Effector memory CD4-positive, alpha-beta T cell (primary cell): ENCODE measurements at regions not wholly inside any gene's neighbourhood (a gene's known extent, or its start where the extent isn't known, plus 50 kb on each side); places are given as distances from the start of the nearest gene placed in this dataset.

Experiments
- DNase-seq, 3 donors: peaks; one replicate each; pipeline ENCODE4 v3.0.0-alpha.2; 2020
- H3K27ac ChIP-seq: 2 replicates; pipeline ENCODE4 v1.7.0; 2013; ENCODE audit warnings: mild to moderate bottlenecking, low read length, moderate library complexity; ENCODE audit not compliant: insufficient read depth, poor library complexity, severe bottlenecking
- H3K27me3 ChIP-seq: replicated peaks from 2 replicates; pipeline ENCODE4 v1.7.0; 2013; ENCODE audit warnings: mild to moderate bottlenecking, low read length; ENCODE audit not compliant: insufficient read depth, control insufficient read depth, poor library complexity, severe bottlenecking
- H3K36me3 ChIP-seq: 2 replicates; pipeline ENCODE4 v1.7.0; 2013; ENCODE audit warnings: mild to moderate bottlenecking, low read length, moderate library complexity; ENCODE audit not compliant: control insufficient read depth, insufficient read depth
- H3K4me1 ChIP-seq: 2 replicates; pipeline ENCODE4 v1.7.0; 2013; ENCODE audit warnings: low read length, mild to moderate bottlenecking; ENCODE audit not compliant: control insufficient read depth, insufficient read depth, poor library complexity, severe bottlenecking
- H3K4me3 ChIP-seq: 2 replicates; pipeline ENCODE4 v1.7.0; 2013; ENCODE audit warnings: low read length, low read depth, mild to moderate bottlenecking; ENCODE audit not compliant: insufficient read depth, poor library complexity, severe bottlenecking
- H3K9me3 ChIP-seq: 2 replicates; pipeline ENCODE4 v1.7.0; 2013; ENCODE audit warnings: mild to moderate bottlenecking, low read length, moderate library complexity; ENCODE audit not compliant: control insufficient read depth

GRCh38 chrX:5586726-5587125 is 641.9 kb downstream of the NLGN4X start:
- Histone ChIP-seq H3K4me3 (no peak overlapping the region), H3K27me3 (no peaks in the 10 kb centered on the region), H3K36me3 (no peaks in the 10 kb centered on the region), H3K9me3 (no peaks in the 10 kb centered on the region), H3K27ac (no peak overlapping the region), H3K4me1 (no peaks in the 10 kb centered on the region)
- no peak for DNase-seq

- H3K4me1 ChIP-seq: no peaks in the 10 kb centered on the region
- H3K36me3 ChIP-seq: no peaks in the 10 kb centered on the region
- H3K27ac ChIP-seq: no peak overlapping the region
- no peak overlapping the region for H3K4me3 ChIP-seq
- H3K27me3 ChIP-seq: no peaks in the 10 kb centered on the region
- no peak for DNase-seq
- no peaks in the 10 kb centered on the region for H3K9me3 ChIP-seq
Measured at GRCh38 chrX:5575407-5575806, 653.3 kb downstream of the NLGN4X start.

GRCh38 chrX:5568934-5569333 is 659.7 kb downstream of the NLGN4X start:
- Histone ChIP-seq H3K36me3 (no peaks in the 10 kb centered on the region), H3K4me1 (no peaks in the 10 kb centered on the region), H3K4me3 (no peak overlapping the region), H3K27ac (no peak overlapping the region), H3K9me3 (no peaks in the 10 kb centered on the region), H3K27me3 (no peaks in the 10 kb centered on the region)
- DNase-seq: no peak

GRCh38 chrX:5559386-5559785 is 669.3 kb downstream of the NLGN4X start:
- no peaks in the 10 kb centered on the region for H3K9me3 ChIP-seq
- H3K4me3 ChIP-seq: no peak overlapping the region
- H3K27me3 ChIP-seq: no peaks in the 10 kb centered on the region
- no peaks in the 10 kb centered on the region for H3K36me3 ChIP-seq
- no peak overlapping the region for H3K27ac ChIP-seq
- no peaks in the 10 kb centered on the region for H3K4me1 ChIP-seq
- DNase-seq: no peak

- DNase-seq: no peak
- no peak overlapping the region for H3K4me3 ChIP-seq
- no peak overlapping the region for H3K27ac ChIP-seq
Measured at GRCh38 chrX:5549512-5549911, 679.2 kb downstream of the NLGN4X start.

GRCh38 chrX:5537098-5537497 is 691.6 kb downstream of the NLGN4X start:
- no peak for DNase-seq
- Histone ChIP-seq H3K36me3 (no peaks in the 10 kb centered on the region), H3K4me3 (no peak overlapping the region), H3K4me1 (no peaks in the 10 kb centered on the region), H3K27me3 (no peaks in the 10 kb centered on the region), H3K9me3 (no peaks in the 10 kb centered on the region), H3K27ac (no peak overlapping the region)

More at GRCh38 chrX:5549512-5549911, 679.2 kb downstream of the NLGN4X start:
- no peaks in the 10 kb centered on the region for H3K36me3 ChIP-seq
- H3K4me1 ChIP-seq: no peaks in the 10 kb centered on the region
- H3K9me3 ChIP-seq: no peaks in the 10 kb centered on the region
- H3K27me3 ChIP-seq: no peaks in the 10 kb centered on the region

- H3K27ac ChIP-seq: no peak overlapping the region
- H3K4me1 ChIP-seq: no peaks in the 10 kb centered on the region
- no peak for DNase-seq
- no peaks in the 10 kb centered on the region for H3K9me3 ChIP-seq
- no peaks in the 10 kb centered on the region for H3K27me3 ChIP-seq
- no peaks in the 10 kb centered on the region for H3K36me3 ChIP-seq
- no peak overlapping the region for H3K4me3 ChIP-seq
Measured at GRCh38 chrX:5536261-5536660, 692.4 kb downstream of the NLGN4X start.

GRCh38 chrX:5528057-5528456 is 700.6 kb downstream of the NLGN4X start:
- no peak for DNase-seq
- Histone ChIP-seq H3K27ac (no peak overlapping the region), H3K4me3 (no peak overlapping the region), H3K27me3 (no peaks in the 10 kb centered on the region), H3K36me3 (no peaks in the 10 kb centered on the region), H3K9me3 (no peaks in the 10 kb centered on the region), H3K4me1 (no peaks in the 10 kb centered on the region)

GRCh38 chrX:5526191-5526590 is 702.5 kb downstream of the NLGN4X start:
- Histone ChIP-seq H3K27me3 (no peaks in the 10 kb centered on the region), H3K36me3 (no peaks in the 10 kb centered on the region), H3K4me1 (no peaks in the 10 kb centered on the region), H3K27ac (no peak overlapping the region), H3K4me3 (no peak overlapping the region), H3K9me3 (no peaks in the 10 kb centered on the region)
- no peak for DNase-seq

- no peaks in the 10 kb centered on the region for H3K9me3 ChIP-seq
- H3K4me3 ChIP-seq: no peak overlapping the region
- H3K27me3 ChIP-seq: no peaks in the 10 kb centered on the region
- DNase-seq: no peak
- H3K27ac ChIP-seq: no peak overlapping the region
- H3K4me1 ChIP-seq: no peaks in the 10 kb centered on the region
- H3K36me3 ChIP-seq: no peaks in the 10 kb centered on the region
Measured at GRCh38 chrX:5490786-5491563, 737.7 kb downstream of the NLGN4X start.
